22Rv1 (cell line): ENCODE measurements at regions not wholly inside any gene's neighbourhood (a gene's known extent, or its start where the extent isn't known, plus 50 kb on each side); places are given as distances from the start of the nearest gene placed in this dataset.

Source experiments
- CTCF ChIP-seq: fragments of 450-650 bp; IDR thresholded peaks from 2 replicates; pipeline ENCODE4 v1.5.1; 2017; ENCODE audit warnings: mild to moderate bottlenecking
- ZFX ChIP-seq: fragments of 450-650 bp; IDR thresholded peaks from 2 replicates; pipeline ENCODE4 v1.6.1; 2017; ENCODE audit warnings: antibody characterized with exemption, borderline replicate concordance

- TF ChIP-seq CTCF (no peak), ZFX (no peak)
Observed at GRCh38 chr6:95687839-95688238, 110.5 kb downstream of the MANEA start.
